ENCODE measurements at regions not wholly inside any gene's neighbourhood (a gene's known extent, or its start where the extent isn't known, plus 50 kb on each side); places are given as distances from the start of the nearest gene placed in this dataset.

- Histone ChIP-seq H3K9me3 (peaks cover 0 to 6% (median 0%) of the 10 kb centered on the region in 4 donors), H3K36me3 (no peaks in the 10 kb centered on the region), H3K4me1 (no peaks in the 10 kb centered on the region), H3K27me3 (no peaks in the 10 kb centered on the region), H3K4me3 (no peak overlapping the region), H3K27ac (no peak overlapping the region)
- no peak for TF ChIP-seq EP300 (IDR thresholded peaks at IDR 0.05)
- no peak for TF ChIP-seq POLR2AphosphoS5 (IDR thresholded peaks at IDR 0.05)
- TF ChIP-seq POLR2A (IDR thresholded peaks at IDR 0.05): no peak
- TF ChIP-seq CTCF (IDR thresholded peaks at IDR 0.05): no peak
- intact Hi-C loops (cut with DNase I): no loop called here
- DNase-seq: no peak
- WGBS, 2 donors: 83 to 85% methylated on average over 10 of the region's 10 CpGs
Observed at GRCh38 chr10:126854726-126855495, 50.3 kb upstream of the DOCK1 start.

Small RNA genes lying in the stretch of these regions (small RNA-seq; reads per million reads assigned to genes)
- gene RF00271: 0 reads per million in 3 donors
